SU-DHL-6 (cell line): ENCODE measurements at regions not wholly inside any gene's neighbourhood (a gene's known extent, or its start where the extent isn't known, plus 50 kb on each side); places are given as distances from the start of the nearest gene placed in this dataset.

Experiments used
- H2AFZ ChIP-seq: fragments of 200-600 bp; sonication (generic); 2 replicates; pipeline ENCODE4 v1.6.1; 2014; ENCODE audit warnings: low read depth, mild to moderate bottlenecking, moderate library complexity, mixed read lengths, antibody characterized with exemption, low read length; ENCODE audit not compliant: severe bottlenecking
- H3F3A ChIP-seq: fragments of 200-600 bp; shearing (Covaris generic); 2 replicates; pipeline ENCODE4 v1.6.0; 2016; ENCODE audit warnings: antibody characterized with exemption, mild to moderate bottlenecking; ENCODE audit not compliant: insufficient read depth
- H3K27ac ChIP-seq: fragments of 200-600 bp; sonication (generic); 2 replicates; pipeline ENCODE4 v1.5.1; 2016; ENCODE audit warnings: low read depth, mild to moderate bottlenecking, low read length, moderate library complexity, mixed read lengths
- H3K27me3 ChIP-seq: fragments of 200-600 bp; sonication (generic), shearing (Covaris generic); 2 replicates; pipeline ENCODE4 v1.6.0; 2014; ENCODE audit warnings: mild to moderate bottlenecking, low read length
- H3K36me3 ChIP-seq: fragments of 200-600 bp; sonication (generic); 2 replicates; pipeline ENCODE4 v1.6.1; 2014; ENCODE audit warnings: mild to moderate bottlenecking, low read length, mixed read lengths
- H3K4me2 ChIP-seq: fragments of 300-600, 200-600 bp; shearing (Covaris generic), sonication (generic); 2 replicates; pipeline ENCODE4 v1.6.0; 2014; ENCODE audit warnings: low read length, low read depth, mild to moderate bottlenecking; ENCODE audit not compliant: poor library complexity, severe bottlenecking
- H3K4me3 ChIP-seq: fragments of 200-600 bp; sonication (generic); 2 replicates; pipeline ENCODE4 v1.5.1; 2014; ENCODE audit warnings: antibody characterized with exemption, low read length, mild to moderate bottlenecking, mixed read lengths; ENCODE audit not compliant: insufficient read depth, poor library complexity, severe bottlenecking
- H3K79me2 ChIP-seq: fragments of 200-600 bp; sonication (generic); 2 replicates; pipeline ENCODE4 v1.6.1; 2014; ENCODE audit warnings: mild to moderate bottlenecking, low read length, moderate library complexity; ENCODE audit not compliant: insufficient read depth
- H3K9ac ChIP-seq: fragments of 200-600 bp; sonication (generic); 2 replicates; pipeline ENCODE4 v1.7.0; 2014; ENCODE audit warnings: mild to moderate bottlenecking, low read length
- H3K9me2 ChIP-seq: fragments of 200-600 bp; sonication (generic); replicated peaks from 2 replicates; pipeline ENCODE4 v1.6.1; 2014; ENCODE audit warnings: low read length; ENCODE audit not compliant: insufficient read depth
- H3K9me3 ChIP-seq: fragments of 200-600 bp; sonication (generic); 2 replicates; pipeline ENCODE4 v1.6.1; 2014; ENCODE audit warnings: low read length, mixed read lengths; ENCODE audit not compliant: insufficient read depth
- H4K20me1 ChIP-seq: fragments of 200-600 bp; sonication (generic); 2 replicates; pipeline ENCODE4 v1.6.1; 2014; ENCODE audit warnings: low read depth, mild to moderate bottlenecking, antibody characterized with exemption, low read length, moderate library complexity, mixed read lengths
- CTCF ChIP-seq: fragments of 200-600 bp; sonication (generic); IDR thresholded peaks from one replicate; pipeline ENCODE4 v1.5.1; 2017; ENCODE audit warnings: antibody characterized with exemption, mild to moderate bottlenecking, low read length, moderate library complexity; ENCODE audit not compliant: insufficient read depth, poor library complexity, severe bottlenecking
- EZH2phosphoT487 ChIP-seq: fragments of 200-600 bp; sonication (generic), shearing (Covaris generic); conservative IDR thresholded peaks from 2 replicates; pipeline ENCODE4 v1.6.1; 2018; ENCODE audit warnings: mild to moderate bottlenecking, antibody characterized with exemption, low read length, moderate library complexity, mixed read lengths

GRCh38 chr3:74434406-74434805 is 180.1 kb downstream of the CNTN3 start:
- no peaks in the 10 kb centered on the region for H3K9me3 ChIP-seq
- no peak overlapping the region for H3K9ac ChIP-seq
- H3K4me3 ChIP-seq: no peak overlapping the region
- no peaks in the 10 kb centered on the region for H3K9me2 ChIP-seq
- no peak for TF ChIP-seq CTCF
- TF ChIP-seq EZH2phosphoT487: no peak
- H3K27ac ChIP-seq: no peak overlapping the region
- H3F3A ChIP-seq: no peaks in the 10 kb centered on the region
- H3K27me3 ChIP-seq: no peaks in the 10 kb centered on the region
- no peaks in the 10 kb centered on the region for H3K36me3 ChIP-seq
- no peaks in the 10 kb centered on the region for H4K20me1 ChIP-seq
- no peaks in the 10 kb centered on the region for H3K79me2 ChIP-seq
- H3K4me2 ChIP-seq: no peak overlapping the region
- no peak overlapping the region for H2AFZ ChIP-seq

GRCh38 chr3:74426571-74426970 is 187.9 kb downstream of the CNTN3 start:
- no peaks in the 10 kb centered on the region for H3K36me3 ChIP-seq
- H3K4me2 ChIP-seq: no peak overlapping the region
- H2AFZ ChIP-seq: no peak overlapping the region
- no peaks in the 10 kb centered on the region for H3K27me3 ChIP-seq
- H3K9me2 ChIP-seq: no peaks in the 10 kb centered on the region
- H3K9ac ChIP-seq: no peak overlapping the region
- no peaks in the 10 kb centered on the region for H4K20me1 ChIP-seq
- no peaks in the 10 kb centered on the region for H3F3A ChIP-seq
- no peaks in the 10 kb centered on the region; the same call in 1 of the 2 replicates for H3K9me3 ChIP-seq
- H3K27ac ChIP-seq: no peak overlapping the region
- H3K4me3 ChIP-seq: no peak overlapping the region
- TF ChIP-seq CTCF (no peak), EZH2phosphoT487 (no peak)
- no peaks in the 10 kb centered on the region for H3K79me2 ChIP-seq

GRCh38 chr3:74423867-74424266 is 190.6 kb downstream of the CNTN3 start:
- Histone ChIP-seq H3K27me3 (no peaks in the 10 kb centered on the region), H3K4me3 (no peak overlapping the region), H4K20me1 (no peaks in the 10 kb centered on the region), H3K9me2 (no peaks in the 10 kb centered on the region), H3F3A (no peaks in the 10 kb centered on the region), H2AFZ (no peak overlapping the region), H3K4me2 (no peak overlapping the region), H3K9me3 (no peaks in the 10 kb centered on the region; the same call in 1 of the 2 replicates), H3K36me3 (no peaks in the 10 kb centered on the region), H3K79me2 (no peaks in the 10 kb centered on the region), H3K27ac (no peak overlapping the region), H3K9ac (no peak overlapping the region)
- TF ChIP-seq EZH2phosphoT487 (no peak), CTCF (no peak)
